GM18867 (cell line): ENCODE measurements at regions not wholly inside any gene's neighbourhood (a gene's known extent, or its start where the extent isn't known, plus 50 kb on each side); places are given as distances from the start of the nearest gene placed in this dataset.

Source experiments
- ATAC-seq: cut with Tn5 transposase; IDR thresholded peaks from one replicate; pipeline ENCODE4 v1.9.1; 2021; ENCODE audit warnings: mild to moderate bottlenecking, moderate library complexity; ENCODE audit not compliant: unreplicated experiment

GRCh38 chr18:27899893-27900292, 277.0 kb downstream of the CDH2 start:
- ATAC-seq: no peak

- no peak for ATAC-seq
Measured at GRCh38 chr18:27894746-27895145, 282.2 kb downstream of the CDH2 start.

- ATAC-seq: no peak
Measured at GRCh38 chr18:27887711-27888495, 289.0 kb downstream of the CDH2 start.

GRCh38 chr18:27887287-27887686, 289.6 kb downstream of the CDH2 start:
- ATAC-seq: no peak

GRCh38 chr18:27879540-27879939, 297.4 kb downstream of the CDH2 start:
- no peak for ATAC-seq

GRCh38 chr18:27871726-27872125, 305.2 kb downstream of the CDH2 start:
- ATAC-seq: no peak

GRCh38 chr18:27869735-27870134, 307.2 kb downstream of the CDH2 start:
- ATAC-seq: no peak

GRCh38 chr18:27865431-27865830, 311.5 kb downstream of the CDH2 start:
- ATAC-seq: no peak

GRCh38 chr18:27863780-27864430, 313.0 kb downstream of the CDH2 start:
- ATAC-seq: no peak

- ATAC-seq: no peak
Measured at GRCh38 chr18:27862041-27862682, 314.8 kb downstream of the CDH2 start.

GRCh38 chr18:27861539-27861938, 315.4 kb downstream of the CDH2 start:
- no peak for ATAC-seq

GRCh38 chr18:27860701-27861107, 316.2 kb downstream of the CDH2 start:
- peak; percentile 87 for ATAC-seq

GRCh38 chr18:27860011-27860410, 316.9 kb downstream of the CDH2 start:
- peak; percentile 26 for ATAC-seq

GRCh38 chr18:27856820-27857219, 320.1 kb downstream of the CDH2 start:
- no peak for ATAC-seq

- ATAC-seq: no peak
Measured at GRCh38 chr18:27855486-27855885, 321.4 kb downstream of the CDH2 start.

- no peak for ATAC-seq
Measured at GRCh38 chr18:27854631-27855030, 322.3 kb downstream of the CDH2 start.

- no peak for ATAC-seq
Measured at GRCh38 chr18:27848336-27848735, 328.6 kb downstream of the CDH2 start.

GRCh38 chr18:27847412-27847811, 329.5 kb downstream of the CDH2 start:
- ATAC-seq: no peak

- no peak for ATAC-seq
Measured at GRCh38 chr18:27845897-27846296, 331.0 kb downstream of the CDH2 start.

- ATAC-seq: no peak
Measured at GRCh38 chr18:27843783-27844777, 332.9 kb downstream of the CDH2 start.

GRCh38 chr18:27839141-27839540, 337.8 kb downstream of the CDH2 start:
- no peak for ATAC-seq
